ENCODE measurements at regions not wholly inside any gene's neighbourhood (a gene's known extent, or its start where the extent isn't known, plus 50 kb on each side); places are given as distances from the start of the nearest gene placed in this dataset.

GRCh38 chr1:59123081-59123681 lies 173.7 kb upstream of the FGGY start:
- Histone ChIP-seq H3K4me1 (no peaks in the 10 kb centered on the region), H3K27ac (no peak overlapping the region), H3K36me3 (no peaks in the 10 kb centered on the region), H3K27me3 (no peaks in the 10 kb centered on the region), H3K4me3 (no peak overlapping the region), H3K9me3 (no peaks in the 10 kb centered on the region)
- ATAC-seq = no peak
- WGBS, 2 donors (ENCODE audit: low coverage in 1 of 2) = 96 to 100% methylated on average over 2 of the region's 2 CpGs
- TF ChIP-seq POLR2A (IDR thresholded peaks at IDR 0.05) (no peak), POLR2AphosphoS5 (IDR thresholded peaks at IDR 0.05) (no peak), CTCF (IDR thresholded peaks at IDR 0.05) (no peak), EP300 (IDR thresholded peaks at IDR 0.05) (no peak)

- no peak for TF ChIP-seq POLR2AphosphoS5 (IDR thresholded peaks at IDR 0.05)
- TF ChIP-seq POLR2A (IDR thresholded peaks at IDR 0.05) = no peak
- TF ChIP-seq CTCF (IDR thresholded peaks at IDR 0.05) = no peak
- no peak for TF ChIP-seq EP300 (IDR thresholded peaks at IDR 0.05)
- H3K27ac ChIP-seq = no peak overlapping the region
- no peak overlapping the region for H3K4me3 ChIP-seq
- H3K9me3 ChIP-seq = no peaks in the 10 kb centered on the region
- no peak for ATAC-seq
- H3K27me3 ChIP-seq = no peaks in the 10 kb centered on the region
- 85 to 88% methylated on average over 2 of the region's 2 CpGs for WGBS, 2 donors (ENCODE audit: low coverage in 1 of 2)
- no peaks in the 10 kb centered on the region for H3K36me3 ChIP-seq
- H3K4me1 ChIP-seq = no peaks in the 10 kb centered on the region
These were observed 172.7 kb upstream of the FGGY start for GRCh38 chr1:59124166-59124565.

GRCh38 chr1:59125154-59125553 lies 171.7 kb upstream of the FGGY start:
- H3K9me3 ChIP-seq = no peaks in the 10 kb centered on the region
- WGBS, 2 donors (ENCODE audit: low coverage in 1 of 2) = 92 to 100% methylated on average over 2 of the region's 2 CpGs
- no peaks in the 10 kb centered on the region for H3K4me1 ChIP-seq
- no peaks in the 10 kb centered on the region for H3K36me3 ChIP-seq
- no peaks in the 10 kb centered on the region for H3K27me3 ChIP-seq
- H3K27ac ChIP-seq = no peak overlapping the region
- no peak for ATAC-seq
- H3K4me3 ChIP-seq = no peak overlapping the region
- TF ChIP-seq POLR2AphosphoS5 (IDR thresholded peaks at IDR 0.05) = no peak
- TF ChIP-seq POLR2A (IDR thresholded peaks at IDR 0.05) = no peak

- 80 to 82% methylated on average over 2 of the region's 3 CpGs for WGBS, 2 donors (ENCODE audit: low coverage in 1 of 2)
- TF ChIP-seq POLR2A (IDR thresholded peaks at IDR 0.05) (no peak), POLR2AphosphoS5 (IDR thresholded peaks at IDR 0.05) (no peak), EP300 (IDR thresholded peaks at IDR 0.05) (no peak), CTCF (IDR thresholded peaks at IDR 0.05) (no peak)
- no peaks in the 10 kb centered on the region for H3K4me1 ChIP-seq
- no peak overlapping the region for H3K27ac ChIP-seq
- H3K4me3 ChIP-seq = no peak overlapping the region
- no peaks in the 10 kb centered on the region for H3K9me3 ChIP-seq
- no peak for ATAC-seq
- H3K36me3 ChIP-seq = no peaks in the 10 kb centered on the region
- no peaks in the 10 kb centered on the region for H3K27me3 ChIP-seq
These were observed 171.1 kb upstream of the FGGY start for GRCh38 chr1:59125676-59126320.

- Histone ChIP-seq H3K4me3 (no peak overlapping the region), H3K4me1 (no peaks in the 10 kb centered on the region), H3K27ac (no peak overlapping the region), H3K27me3 (no peaks in the 10 kb centered on the region), H3K36me3 (no peaks in the 10 kb centered on the region), H3K9me3 (no peaks in the 10 kb centered on the region)
- TF ChIP-seq POLR2A (IDR thresholded peaks at IDR 0.05) (no peak), POLR2AphosphoS5 (IDR thresholded peaks at IDR 0.05) (no peak), CTCF (IDR thresholded peaks at IDR 0.05) (no peak), EP300 (IDR thresholded peaks at IDR 0.05) (no peak)
- WGBS, 2 donors (ENCODE audit: low coverage in 1 of 2) = 100% methylated on average over 1 of the region's 1 CpG
- ATAC-seq = no peak
These were observed 170.5 kb upstream of the FGGY start for GRCh38 chr1:59126366-59126765.
